MM.1S (cell line): ENCODE measurements at regions not wholly inside any gene's neighbourhood (a gene's known extent, or its start where the extent isn't known, plus 50 kb on each side); places are given as distances from the start of the nearest gene placed in this dataset.
A peak's percentile ranks its signal among the peaks of the same experiment; 100 is the strongest.

ENCODE experiments used
- DNase-seq: peaks from one replicate; pipeline ENCODE4 v3.0.0-alpha.2; 2015
- H2AFZ ChIP-seq: fragments of 300-600 bp; sonication (generic); 2 replicates; pipeline ENCODE4 v1.6.0; 2016; ENCODE audit warnings: antibody characterized with exemption, low read length
- H3F3A ChIP-seq: fragments of 300-600 bp; sonication (generic); 2 replicates; pipeline ENCODE4 v1.6.1; 2016; ENCODE audit warnings: mild to moderate bottlenecking, antibody characterized with exemption, low read length, moderate library complexity, mixed read lengths; ENCODE audit not compliant: insufficient read depth
- H3K27ac ChIP-seq: fragments of 300-600 bp; sonication (generic); 2 replicates; pipeline ENCODE4 v1.5.1; 2016; ENCODE audit warnings: mild to moderate bottlenecking, low read length
- H3K27me3 ChIP-seq: fragments of 300-600 bp; sonication (generic); replicated peaks from 2 replicates; pipeline ENCODE4 v1.6.0; 2016; ENCODE audit warnings: low read length; ENCODE audit not compliant: insufficient read depth
- H3K36me3 ChIP-seq: fragments of 300-600 bp; sonication (generic); replicated peaks from 2 replicates; pipeline ENCODE4 v1.6.1; 2016; ENCODE audit warnings: mild to moderate bottlenecking, low read length, mixed read lengths; ENCODE audit not compliant: insufficient read depth
- H3K4me1 ChIP-seq: fragments of 300-600 bp; sonication (generic); 2 replicates; pipeline ENCODE4 v1.6.1; 2016; ENCODE audit warnings: low read length, mixed read lengths
- H3K4me2 ChIP-seq: fragments of 300-600 bp; sonication (generic); 2 replicates; pipeline ENCODE4 v1.6.0; 2016; ENCODE audit warnings: low read depth, low read length
- H3K4me3 ChIP-seq: fragments of 300-600 bp; sonication (generic); 2 replicates; pipeline ENCODE4 v1.5.1; 2016; ENCODE audit warnings: low read length, mixed read lengths
- H3K79me2 ChIP-seq: fragments of 300-600 bp; sonication (generic); 2 replicates; pipeline ENCODE4 v1.6.1; 2016; ENCODE audit warnings: mixed run types, low read length, mixed read lengths
- H3K9ac ChIP-seq: fragments of 300-600 bp; sonication (generic); 2 replicates; pipeline ENCODE4 v1.6.1; 2016; ENCODE audit warnings: low read length, mixed read lengths
- H3K9me2 ChIP-seq: fragments of 300-600 bp; sonication (generic); replicated peaks from 2 replicates; pipeline ENCODE4 v1.6.1; 2016; ENCODE audit warnings: mild to moderate bottlenecking, low read length, mixed read lengths; ENCODE audit not compliant: insufficient read depth
- H3K9me3 ChIP-seq: fragments of 300-600 bp; sonication (generic); replicated peaks from 2 replicates; pipeline ENCODE4 v1.6.1; 2016; ENCODE audit warnings: mild to moderate bottlenecking, low read length, mixed read lengths; ENCODE audit not compliant: insufficient read depth
- H4K20me1 ChIP-seq: fragments of 300-600 bp; sonication (generic); 2 replicates; pipeline ENCODE4 v1.6.1; 2016; ENCODE audit warnings: mild to moderate bottlenecking, low read length, moderate library complexity, mixed read lengths; ENCODE audit not compliant: insufficient read depth
- CTCF ChIP-seq: fragments of 300-600 bp; sonication (generic); IDR thresholded peaks from 2 replicates; pipeline ENCODE4 v1.5.1; 2016; ENCODE audit warnings: antibody characterized with exemption, low read length, mixed read lengths
- EZH2 ChIP-seq: fragments of 300-600 bp; sonication (generic); optimal IDR thresholded peaks from 2 replicates; pipeline ENCODE3; 2017; ENCODE audit warnings: low read depth, mild to moderate bottlenecking, antibody characterized with exemption, low read length, mixed read lengths
- EZH2phosphoT487 ChIP-seq: fragments of 300-600 bp; sonication (generic); IDR thresholded peaks from 2 replicates; pipeline ENCODE4 v1.6.1; 2018; ENCODE audit warnings: antibody characterized with exemption, low read length

DNA sequence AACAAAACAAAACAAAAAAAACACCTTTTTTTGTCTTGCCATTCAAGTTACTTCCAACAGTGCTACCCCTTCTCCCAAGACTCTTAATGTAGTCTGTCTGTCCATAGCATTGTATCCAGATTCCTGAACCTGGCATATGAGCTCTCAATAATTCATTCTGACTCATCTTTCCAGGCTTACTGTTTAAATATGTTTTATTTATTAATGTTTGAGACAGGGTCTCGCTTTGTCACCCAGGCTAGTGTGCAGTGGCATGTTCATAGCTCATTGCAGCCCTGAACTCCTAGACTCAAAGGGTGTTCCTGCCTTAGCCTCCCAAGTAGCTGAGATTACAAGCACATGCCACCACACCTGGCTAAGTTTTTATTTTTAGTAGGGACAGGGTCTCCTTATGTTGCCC, 208.0 kb upstream of the DMRT1 start:
- TF ChIP-seq EZH2 (no peak), EZH2phosphoT487 (no peak), CTCF (no peak)

DNA sequence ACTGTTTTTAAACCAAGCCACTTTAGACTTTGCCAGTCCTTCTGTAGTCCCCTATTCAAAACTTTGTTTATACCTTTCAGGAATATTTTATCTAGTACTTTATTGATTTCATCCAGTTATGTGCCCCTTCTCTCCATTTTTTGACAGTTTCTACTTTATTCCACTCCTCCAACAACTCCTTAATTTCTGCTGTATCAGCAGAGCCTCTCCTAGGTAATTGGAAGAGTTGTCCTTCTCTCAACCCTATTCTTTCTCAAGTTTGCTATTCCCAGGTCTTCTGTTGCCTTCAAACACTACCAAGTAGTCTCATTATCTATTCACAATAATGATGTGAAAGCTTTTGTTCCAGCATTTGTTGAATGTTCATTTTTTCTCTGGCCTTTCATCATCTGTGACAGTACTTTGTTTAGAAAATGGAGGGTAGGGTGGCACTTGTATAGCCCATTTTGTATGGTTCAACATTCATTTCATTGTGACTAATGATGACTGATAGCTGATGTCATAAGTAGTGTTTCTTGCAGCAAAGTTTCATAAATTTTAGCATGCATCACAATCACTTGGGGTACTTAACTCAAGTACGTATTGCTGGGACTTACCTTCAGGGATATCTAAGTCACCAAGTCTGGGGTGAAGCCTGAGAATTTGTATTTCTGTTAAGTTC, 204.4 kb upstream of the DMRT1 start:
- Histone ChIP-seq H3K4me1 (peaks cover 27% of the 10 kb centered on the region), H3K27me3 (no peaks in the 10 kb centered on the region), H3K9ac (no peak overlapping the region), H3K79me2 (peaks cover 6% of the 10 kb centered on the region; the same call in 1 of the 2 replicates), H3K4me3 (no peak overlapping the region), H4K20me1 (no peaks in the 10 kb centered on the region), H2AFZ (no peak overlapping the region), H3K36me3 (no peaks in the 10 kb centered on the region), H3K9me3 (no peaks in the 10 kb centered on the region), H3F3A (peaks cover 8% of the 10 kb centered on the region), H3K4me2 (no peak overlapping the region), H3K9me2 (no peaks in the 10 kb centered on the region), H3K27ac (no peak overlapping the region)
- no peak for DNase-seq
- TF ChIP-seq EZH2 (no peak), CTCF (no peak), EZH2phosphoT487 (no peak)

More for the DNA sequence above, 208.0 kb upstream of the DMRT1 start:
- Histone ChIP-seq H3K36me3 (no peaks in the 10 kb centered on the region), H3K9ac (no peak overlapping the region), H3F3A (peaks cover 19% of the 10 kb centered on the region), H3K79me2 (peaks cover 7% of the 10 kb centered on the region; the same call in 1 of the 2 replicates), H3K4me3 (no peak overlapping the region), H4K20me1 (no peaks in the 10 kb centered on the region), H3K4me1 (peaks cover 44% of the 10 kb centered on the region), H2AFZ (no peak overlapping the region), H3K27ac (peak overlapping the region; percentile 16; the same call in 1 of the 2 replicates), H3K4me2 (no peak overlapping the region), H3K27me3 (no peaks in the 10 kb centered on the region), H3K9me2 (no peaks in the 10 kb centered on the region), H3K9me3 (no peaks in the 10 kb centered on the region)
- DNase-seq = no peak

DNA sequence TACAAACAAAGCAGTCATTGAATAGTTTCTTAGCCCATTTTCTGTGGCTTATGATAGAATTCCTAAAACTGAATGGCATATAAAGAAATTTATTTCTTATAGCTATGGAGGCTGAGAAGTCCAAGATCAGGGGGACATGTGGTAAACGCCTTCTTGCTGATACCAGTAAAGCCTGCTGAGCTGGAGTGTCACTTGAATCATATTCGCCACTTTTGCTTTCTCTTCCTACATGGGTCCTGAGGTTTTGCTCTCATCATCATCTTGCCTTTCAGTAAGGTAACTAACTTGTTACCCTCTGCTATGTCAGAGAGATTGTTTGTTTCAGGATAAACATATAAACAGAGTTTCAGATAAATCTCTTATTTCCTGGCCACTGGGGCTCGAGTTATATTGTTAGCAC, 203.3 kb upstream of the DMRT1 start:
- Histone ChIP-seq H4K20me1 (no peaks in the 10 kb centered on the region), H2AFZ (peak overlapping the region; percentile 4; the same call in 1 of the 2 replicates), H3K9me2 (no peaks in the 10 kb centered on the region), H3K79me2 (peaks cover 6% of the 10 kb centered on the region; the same call in 1 of the 2 replicates), H3F3A (peaks cover 8% of the 10 kb centered on the region), H3K4me2 (peak overlapping the region; percentile 80), H3K27me3 (no peaks in the 10 kb centered on the region), H3K36me3 (no peaks in the 10 kb centered on the region), H3K9me3 (no peaks in the 10 kb centered on the region), H3K27ac (peak overlapping the region; percentile 47; the same call in 1 of the 2 replicates), H3K4me3 (peak overlapping the region; percentile 34; the same call in 1 of the 2 replicates), H3K4me1 (peaks cover 27% of the 10 kb centered on the region), H3K9ac (peak overlapping the region; percentile 20; the same call in 1 of the 2 replicates)
- peak; percentile 84 for DNase-seq
- no peak for TF ChIP-seq EZH2
- no peak for TF ChIP-seq EZH2phosphoT487
- TF ChIP-seq CTCF = no peak
